BJ (cell line): ENCODE measurements at regions not wholly inside any gene's neighbourhood (a gene's known extent, or its start where the extent isn't known, plus 50 kb on each side); places are given as distances from the start of the nearest gene placed in this dataset.

ENCODE experiments used
- CTCF ChIA-PET: fragments of 350-600 bp; formaldehyde crosslinking; extraction: SDS; loops from one replicate; lab custom pipeline; 2021; ENCODE audit warnings: antibody characterized with exemption, inconsistent platforms; lab: Yijun Ruan, JAX
- POLR2A ChIA-PET: fragments of 300-600 bp; sonication (Branson Sonifier 250); formaldehyde crosslinking; extraction: SDS; loops from one replicate; lab custom pipeline; 2021; ENCODE audit warnings: antibody characterized with exemption; lab: Charles Lee
- DNase-seq: peaks from one replicate; pipeline ENCODE4 v3.0.0-alpha.2; 2011; ENCODE audit warnings: low read depth
- H3K27me3 ChIP-seq: 2 replicates; pipeline ENCODE4 v1.6.0; 2011; ENCODE audit warnings: low read length; ENCODE audit not compliant: control insufficient read depth, insufficient read depth
- H3K36me3 ChIP-seq: 2 replicates; pipeline ENCODE4 v1.5.1; 2011; ENCODE audit warnings: low read length; ENCODE audit not compliant: control insufficient read depth, insufficient read depth
- H3K4me3 ChIP-seq: 2 replicates; pipeline ENCODE4 v1.5.1; 2011; ENCODE audit warnings: low read depth, mild to moderate bottlenecking, control low read depth, low read length
- CTCF ChIP-seq: IDR thresholded peaks from 2 replicates; pipeline ENCODE4 v1.5.1; 2011; ENCODE audit warnings: low read depth, mild to moderate bottlenecking, control low read depth, inconsistent platforms, low read length, moderate library complexity; ENCODE audit not compliant: insufficient read depth

- CTCF ChIA-PET = interaction anchor here (1.0 kb wide), 1 partner anchor 13 kb away, joined by 4 read pairs; no protein-coding TSS in a partner anchor
- Histone ChIP-seq H3K36me3 (no peaks in the 10 kb centered on the region), H3K4me3 (no peak overlapping the region), H3K27me3 (peaks cover 2% of the 10 kb centered on the region)
- POLR2A ChIA-PET = no interaction called here
- TF ChIP-seq CTCF = no peak
- no peak for DNase-seq
These were observed 104.2 kb downstream of the SEC61B start for GRCh38 chr9:99326112-99326916.

GRCh38 chr9:99326917-99327189, 104.8 kb downstream of the SEC61B start:
- CTCF ChIA-PET = interaction anchor here (1.0 kb wide), 1 partner anchor 12 kb away, joined by 4 read pairs; no protein-coding TSS in a partner anchor
- no peak for TF ChIP-seq CTCF
- H3K36me3 ChIP-seq = no peaks in the 10 kb centered on the region
- H3K4me3 ChIP-seq = no peak overlapping the region
- POLR2A ChIA-PET = no interaction called here
- H3K27me3 ChIP-seq = peaks cover 2% of the 10 kb centered on the region
- DNase-seq = no peak

- no peak for DNase-seq
- no peak overlapping the region for H3K4me3 ChIP-seq
- POLR2A ChIA-PET = no interaction called here
- CTCF ChIA-PET = no interaction called here
- no peaks in the 10 kb centered on the region for H3K36me3 ChIP-seq
- TF ChIP-seq CTCF = no peak
- H3K27me3 ChIP-seq = peaks cover 2% of the 10 kb centered on the region
These were observed 105.6 kb downstream of the SEC61B start for GRCh38 chr9:99327667-99328066.

GRCh38 chr9:99335280-99335679, 113.2 kb downstream of the SEC61B start:
- ChIA-PET CTCF (no interaction called here), POLR2A (no interaction called here)
- TF ChIP-seq CTCF = no peak
- no peaks in the 10 kb centered on the region for H3K27me3 ChIP-seq
- H3K36me3 ChIP-seq = no peaks in the 10 kb centered on the region
- DNase-seq = no peak
- no peak overlapping the region for H3K4me3 ChIP-seq

- no peaks in the 10 kb centered on the region for H3K36me3 ChIP-seq
- no peaks in the 10 kb centered on the region for H3K27me3 ChIP-seq
- DNase-seq = no peak
- ChIA-PET CTCF (no interaction called here), POLR2A (no interaction called here)
- no peak for TF ChIP-seq CTCF
- H3K4me3 ChIP-seq = no peak overlapping the region
These were observed 113.9 kb downstream of the SEC61B start for GRCh38 chr9:99336005-99336404.
